ENCODE measurements at regions not wholly inside any gene's neighbourhood (a gene's known extent, or its start where the extent isn't known, plus 50 kb on each side); places are given as distances from the start of the nearest gene placed in this dataset.
A peak's percentile ranks its signal among the peaks of the same experiment; 100 is the strongest.
"Not testable (repeated sequence)": the region's sequence is repeated elsewhere in the genome, so short reads cannot be mapped to it uniquely, and the experiment has no call there.

GRCh38 chr6:79808921-79809320 lies 138.4 kb downstream of the ELOVL4 start:
- no peak for DNase-seq

DNA sequence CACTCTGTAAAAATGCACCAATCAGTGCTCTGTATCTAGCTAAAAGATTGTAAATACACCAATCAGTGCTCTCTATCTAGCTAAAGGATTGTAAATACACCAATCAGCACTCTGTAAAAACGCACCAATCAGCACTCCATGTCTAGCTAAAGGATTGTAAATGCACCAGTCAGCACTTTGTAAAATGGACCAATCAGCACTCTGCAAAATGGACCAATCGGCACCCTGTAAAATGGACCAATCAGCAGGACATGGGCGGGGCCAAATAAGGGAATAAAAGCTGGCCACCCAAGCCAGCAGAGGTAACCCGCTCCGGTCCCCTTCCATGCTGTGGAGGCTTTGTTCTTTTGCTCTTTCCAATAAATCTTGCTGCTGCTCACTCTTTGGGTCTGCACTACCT lies 140.7 kb downstream of the ELOVL4 start:
- DNase-seq = not testable (repeated sequence)

GRCh38 chr6:79804732-79805131 lies 142.6 kb downstream of the ELOVL4 start:
- DNase-seq = no peak

GRCh38 chr6:79803917-79804316 lies 143.4 kb downstream of the ELOVL4 start:
- no peak for DNase-seq

GRCh38 chr6:79802657-79803300 lies 144.6 kb downstream of the ELOVL4 start:
- DNase-seq = no peak

DNA sequence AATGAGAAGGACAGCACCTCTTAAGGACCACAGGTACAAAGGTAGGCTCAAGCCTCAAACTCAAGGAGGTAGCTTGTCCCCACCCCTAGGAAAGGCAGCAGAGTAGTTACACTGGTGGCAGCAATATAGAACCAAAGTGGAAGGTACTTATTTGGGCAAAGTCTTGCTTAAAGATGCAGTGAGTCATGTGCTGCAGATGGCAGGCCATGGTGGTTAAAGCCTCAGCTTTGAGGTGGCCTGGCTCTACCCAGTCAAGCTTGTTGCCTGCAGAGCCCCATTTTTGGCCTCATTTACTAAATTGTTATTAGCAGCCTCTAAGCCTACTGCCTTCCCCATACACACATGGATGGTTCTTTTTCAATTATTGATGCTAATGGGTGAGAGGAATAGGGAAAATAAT lies 146.0 kb downstream of the ELOVL4 start:
- no peak for DNase-seq

DNA sequence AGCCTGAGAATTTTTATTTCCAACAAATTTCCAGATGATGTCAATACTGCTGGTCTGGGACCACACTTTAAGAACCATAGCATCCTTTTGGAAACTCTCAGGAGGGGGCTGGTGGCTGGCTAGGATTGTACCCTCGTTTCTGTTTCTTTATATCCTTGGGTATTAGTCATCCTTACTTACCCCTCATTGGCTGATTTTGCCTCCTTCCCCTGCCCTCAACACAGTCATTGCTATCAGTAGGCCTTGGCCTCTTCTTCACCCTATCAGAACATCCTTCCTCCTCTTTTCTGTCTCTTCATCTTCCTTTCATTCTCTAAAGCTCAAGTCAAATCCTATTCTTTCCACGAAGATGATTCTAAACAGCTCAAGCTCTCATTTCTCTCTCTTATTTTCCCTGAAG lies 148.5 kb downstream of the ELOVL4 start:
- DNase-seq = no peak

DNA sequence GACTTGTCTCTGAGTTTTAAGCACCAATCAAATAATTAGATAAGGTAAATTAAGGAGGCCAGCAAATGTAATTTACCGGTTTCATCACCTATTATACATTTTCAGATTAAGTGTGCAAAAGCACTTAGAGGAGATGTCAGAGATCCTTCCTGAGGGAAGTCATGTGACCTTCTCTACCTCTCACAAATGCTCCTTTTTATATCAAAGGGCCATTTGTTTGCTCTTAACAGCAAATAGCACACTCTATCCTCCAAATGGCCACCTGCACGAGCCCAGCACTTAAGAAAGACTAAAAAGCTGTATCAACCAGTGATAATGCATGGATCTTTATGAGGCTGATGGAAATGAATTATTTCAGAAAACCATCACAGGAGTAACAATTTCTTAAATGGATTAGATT lies 149.4 kb downstream of the ELOVL4 start:
- no peak for DNase-seq

DNA sequence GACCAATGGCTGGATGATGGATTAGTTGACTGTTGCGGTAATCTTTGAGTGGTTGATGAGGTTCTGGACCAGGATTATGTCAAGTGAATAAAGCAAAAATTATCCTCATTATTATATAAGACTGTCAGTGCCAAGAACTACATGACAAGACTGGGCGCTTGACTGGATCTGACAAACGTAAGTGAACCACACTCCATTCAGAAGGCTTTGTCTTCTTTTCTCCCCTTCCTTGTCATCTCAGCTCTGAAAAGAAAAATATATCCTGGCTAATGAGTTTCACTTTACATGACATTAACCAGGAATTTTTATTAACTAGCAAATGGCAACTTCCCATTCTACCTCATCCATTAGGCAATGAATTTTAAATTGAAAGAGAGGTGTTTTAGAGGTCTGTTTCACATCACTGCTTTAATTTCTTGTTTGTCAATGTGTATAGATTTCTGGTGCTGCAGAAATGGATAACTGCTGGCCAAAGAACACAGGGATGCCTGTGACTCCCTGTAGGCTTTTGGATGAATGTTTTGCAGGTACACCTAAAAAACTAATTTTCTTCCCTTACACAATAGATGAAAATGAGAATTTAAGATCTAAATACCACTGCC lies 150.1 kb downstream of the ELOVL4 start:
- DNase-seq = no peak

- DNase-seq = no peak
These were observed 151.2 kb downstream of the ELOVL4 start for GRCh38 chr6:79796197-79796596.

- DNase-seq = no peak
These were observed 157.5 kb downstream of the ELOVL4 start for GRCh38 chr6:79789896-79790295.

DNA sequence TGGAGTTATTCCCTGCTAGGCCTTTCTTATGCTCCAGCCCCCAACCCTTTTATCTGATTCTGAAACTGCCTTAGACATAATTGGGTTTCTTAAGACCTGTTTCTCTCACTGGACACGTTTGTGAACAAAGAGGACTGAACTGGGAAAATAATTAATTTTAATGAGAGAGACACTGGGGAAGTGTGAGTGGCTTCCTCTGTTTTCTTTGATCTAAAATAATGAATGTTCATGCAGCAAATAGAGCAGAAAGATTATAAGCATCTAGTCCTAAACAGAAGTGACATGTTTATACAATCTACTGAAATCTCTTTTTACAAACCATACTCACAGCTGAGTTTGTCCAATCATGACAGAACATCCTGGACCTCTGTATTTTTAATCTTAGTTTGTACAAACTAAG lies 157.6 kb downstream of the SH3BGRL2 start:
- no peak for DNase-seq

DNA sequence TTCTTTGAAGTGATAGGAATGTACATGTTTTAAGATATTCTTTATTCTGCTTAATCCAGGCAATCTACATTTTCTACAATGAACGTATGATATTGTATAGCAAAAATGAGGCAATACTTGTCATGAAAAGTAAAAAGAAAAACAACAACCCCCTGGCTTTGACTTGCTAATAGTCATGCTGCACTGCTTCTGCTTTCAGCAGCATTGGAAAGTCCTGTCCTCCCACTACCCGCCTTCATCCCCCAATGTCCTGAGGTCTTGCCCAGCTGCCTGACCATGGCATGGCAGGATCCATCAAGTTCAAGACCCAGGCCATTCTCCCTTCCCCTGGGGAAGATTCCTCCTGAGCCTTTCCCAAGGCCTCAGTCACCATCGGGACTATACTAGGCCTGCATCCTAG lies 156.5 kb downstream of the SH3BGRL2 start:
- no peak for DNase-seq

DNA sequence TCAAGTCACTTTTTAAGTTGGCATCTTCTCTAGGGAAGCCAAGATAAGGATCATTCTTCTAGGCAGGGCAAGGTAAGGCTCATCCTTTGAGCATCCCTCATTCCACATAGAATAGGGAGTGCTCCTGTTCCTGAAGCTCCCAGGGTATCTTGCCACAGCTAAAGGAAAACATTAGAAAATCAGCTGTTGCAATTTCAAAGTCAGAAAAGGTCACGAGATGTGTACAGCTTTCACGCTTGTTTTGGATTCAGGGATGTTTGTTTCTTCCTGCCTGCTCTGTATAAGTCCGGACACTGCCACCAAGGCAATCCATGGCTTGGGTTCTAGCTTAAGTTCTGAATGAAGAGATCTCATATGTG lies 153.2 kb downstream of the SH3BGRL2 start:
- no peak for DNase-seq

- no peak for DNase-seq
These were observed 152.7 kb downstream of the SH3BGRL2 start for GRCh38 chr6:79783670-79784394.

DNA sequence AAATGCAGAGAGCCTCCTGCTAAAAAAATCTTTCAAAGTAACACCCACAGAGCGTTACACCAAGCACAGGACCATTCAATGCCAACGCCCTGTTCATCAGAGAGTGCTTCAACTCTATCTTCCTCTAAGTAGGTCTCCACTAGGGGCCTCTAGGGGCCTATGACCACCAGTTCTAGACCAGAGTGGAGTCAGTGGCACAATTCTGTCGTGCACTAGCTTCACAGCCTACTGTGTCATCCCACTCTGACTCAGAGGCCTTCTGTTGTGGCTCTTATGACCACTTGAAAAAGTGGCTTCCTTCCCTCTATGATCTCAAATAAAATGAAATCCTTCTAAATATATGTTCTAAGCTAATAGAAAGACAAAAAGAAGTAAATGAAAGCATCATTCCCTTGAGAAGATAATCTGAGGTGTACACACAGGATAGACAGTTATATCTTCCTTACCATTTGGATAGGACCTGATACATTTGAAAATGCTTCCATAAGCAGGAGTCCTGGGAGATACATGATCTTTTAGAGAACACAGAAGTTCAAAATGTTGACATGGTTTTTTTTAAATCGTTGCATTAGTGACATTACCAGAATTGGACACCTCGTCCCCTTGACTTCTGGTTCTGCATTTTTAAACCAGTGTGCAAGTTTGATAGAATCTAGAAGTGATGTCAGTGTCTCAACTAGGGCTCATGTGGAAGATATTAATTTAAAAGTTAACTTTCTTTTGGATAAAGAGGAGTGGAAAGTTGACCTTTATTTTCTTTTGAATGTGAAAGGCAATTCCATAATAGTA lies 151.9 kb downstream of the SH3BGRL2 start:
- no peak for DNase-seq

DNA sequence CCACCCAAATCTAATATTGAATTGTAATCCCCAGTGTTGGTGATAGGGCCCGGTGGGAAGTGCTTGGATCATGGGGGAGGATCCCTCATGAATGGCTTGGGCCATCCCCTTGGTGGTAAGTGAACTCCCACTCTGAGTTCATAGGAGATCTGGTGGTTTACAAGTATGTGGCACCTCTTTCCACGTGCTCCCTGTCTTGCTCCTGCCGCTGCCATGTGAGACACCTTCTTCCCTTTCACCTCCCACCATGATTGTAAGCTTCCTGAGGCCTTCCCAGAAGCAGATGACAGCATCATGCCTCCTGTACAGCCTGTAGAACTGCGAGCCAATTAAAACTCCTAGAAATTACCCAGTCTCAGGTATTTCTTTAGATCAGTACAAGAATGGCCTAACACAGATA lies 150.8 kb downstream of the SH3BGRL2 start:
- DNase-seq = no peak

- no peak for DNase-seq
These were observed 149.8 kb downstream of the SH3BGRL2 start for GRCh38 chr6:79780881-79781280.

DNA sequence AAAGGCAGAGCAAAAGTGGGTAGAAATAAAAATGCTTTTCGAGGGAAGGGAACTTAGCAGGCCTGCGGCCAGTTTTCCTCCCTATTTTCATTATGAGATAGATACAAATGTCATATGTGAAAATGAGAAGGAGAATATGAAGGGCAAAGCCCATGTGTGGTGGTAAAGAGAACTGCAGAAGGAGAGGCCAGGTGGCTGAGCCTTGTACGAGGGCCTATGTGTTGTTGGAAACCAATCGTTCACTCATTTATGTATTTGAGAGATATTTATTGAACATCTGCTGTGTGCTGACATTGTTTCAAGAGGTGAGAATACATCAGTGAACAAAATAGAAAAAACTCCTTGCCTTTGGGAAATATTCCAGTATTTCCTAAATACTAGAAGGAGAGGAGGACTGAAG lies 147.7 kb downstream of the SH3BGRL2 start:
- DNase-seq = no peak

- DNase-seq = peak; percentile 95
These were observed 146.8 kb downstream of the SH3BGRL2 start for GRCh38 chr6:79777713-79778579.

GRCh38 chr6:79776076-79776475 lies 144.9 kb downstream of the SH3BGRL2 start:
- DNase-seq = no peak

DNA sequence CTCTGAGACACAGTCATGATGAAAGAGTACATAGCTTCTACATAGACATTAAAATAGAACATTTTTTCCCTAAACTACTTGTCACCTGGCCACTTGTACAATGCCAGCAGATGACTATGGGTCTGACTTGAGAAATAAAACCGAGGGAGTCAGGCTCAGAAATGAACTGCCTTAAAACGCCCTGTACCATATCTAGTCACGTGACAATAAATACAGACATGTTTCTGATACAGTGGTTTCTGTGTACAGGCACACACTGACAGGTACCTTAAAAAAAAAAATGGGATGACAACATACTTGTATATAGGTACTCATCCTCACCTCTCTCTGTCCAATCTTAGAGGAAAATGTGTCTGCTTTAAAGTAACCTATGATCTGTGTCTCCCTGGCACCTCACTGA lies 144.1 kb downstream of the SH3BGRL2 start:
- no peak for DNase-seq

DNA sequence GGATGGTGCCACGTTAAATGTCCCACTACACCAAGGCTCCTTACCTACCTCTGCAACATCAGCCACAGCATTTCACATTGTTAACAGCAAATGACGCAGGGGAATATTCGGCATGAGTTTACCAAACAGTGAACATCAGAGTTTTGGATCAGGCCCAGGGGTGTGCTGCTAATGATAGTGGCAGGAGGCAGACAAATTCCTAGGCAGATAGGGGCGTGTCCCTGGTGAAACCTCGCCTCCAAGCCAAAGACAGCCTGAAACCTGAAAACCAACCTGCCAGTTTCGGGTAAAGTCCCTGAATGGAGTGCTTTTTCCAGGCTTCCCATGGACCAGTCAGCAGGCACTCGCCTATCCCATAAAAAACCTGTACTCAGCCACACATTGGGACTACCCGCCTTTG lies 133.6 kb downstream of the SH3BGRL2 start:
- DNase-seq = no peak

Data from stimulated activated CD8-positive, alpha-beta memory T cell treated with anti-CD3 and anti-CD28 coated beads, Interleukin-4, amount 100 ng/mL, for 48 hours (primary cell).